Liver (tissue), 8 donors: ENCODE measurements at regions not wholly inside any gene's neighbourhood (a gene's known extent, or its start where the extent isn't known, plus 50 kb on each side); places are given as distances from the start of the nearest gene placed in this dataset.

Source experiments
- DNase-seq: peaks from one replicate; pipeline ENCODE4 v3.0.0-alpha.2; 2017; ENCODE audit warnings: low spot score
- H3K27ac ChIP-seq, 2 donors: one replicate each; pipeline ENCODE4 v1.7.0; 2013; ENCODE audit warnings: inconsistent platforms in 2 of 2, low read length in 2 of 2, control low read depth in 1 of 2, low read depth in 1 of 2, mild to moderate bottlenecking in 1 of 2
- H3K27me3 ChIP-seq, 4 donors: one replicate each; pipeline versions ENCODE4 v1.6.1 to v1.7.0; 2013; ENCODE audit warnings: low read length in 3 of 4, inconsistent platforms in 1 of 4, mild to moderate bottlenecking in 1 of 4, moderate library complexity in 1 of 4; ENCODE audit not compliant: control insufficient read depth in 4 of 4, insufficient read depth in 4 of 4
- H3K36me3 ChIP-seq, 4 donors: one replicate each; pipeline versions ENCODE4 v1.6.1 to v1.7.0; 2013; ENCODE audit warnings: low read length in 3 of 4, mild to moderate bottlenecking in 3 of 4, low read depth in 1 of 4, moderate library complexity in 1 of 4; ENCODE audit not compliant: control insufficient read depth in 4 of 4, insufficient read depth in 3 of 4
- H3K4me1 ChIP-seq, 4 donors: one replicate each; pipeline versions ENCODE4 v1.6.1 to v1.7.0; 2013; ENCODE audit warnings: low read length in 3 of 4, mild to moderate bottlenecking in 3 of 4, moderate library complexity in 1 of 4; ENCODE audit not compliant: control insufficient read depth in 4 of 4, insufficient read depth in 4 of 4
- H3K4me3 ChIP-seq, 3 donors: one replicate each; pipeline versions ENCODE4 v1.6.1 to v1.7.0; 2013; ENCODE audit warnings: low read length in 3 of 3, control low read depth in 1 of 3, low read depth in 1 of 3, mild to moderate bottlenecking in 1 of 3
- H3K9ac ChIP-seq, 2 donors: one replicate each; pipeline ENCODE4 v1.7.0; 2013; ENCODE audit warnings: low read length in 2 of 2, mild to moderate bottlenecking in 2 of 2, moderate library complexity in 2 of 2, control low read depth in 1 of 2, low read depth in 1 of 2
- H3K9me3 ChIP-seq, 4 donors: one replicate each; pipeline versions ENCODE4 v1.6.1 to v1.7.0; 2013; ENCODE audit warnings: low read length in 3 of 4; ENCODE audit not compliant: control insufficient read depth in 4 of 4
- ATF3 ChIP-seq: IDR thresholded peaks from 2 replicates; pipeline ENCODE4 v1.6.1; 2016; ENCODE audit warnings: antibody characterized with exemption
- CTCF ChIP-seq: fragments of 150-350 bp; IDR thresholded peaks from 2 replicates; pipeline ENCODE4 v1.5.1; 2017; ENCODE audit warnings: improper control_type of control experiment, low read depth, low read length; ENCODE audit not compliant: missing input control
- EGR1 ChIP-seq, 2 donors: IDR thresholded peaks; 2 replicates each; pipeline ENCODE4 v1.6.1; 2016 to 2018; ENCODE audit warnings: antibody characterized with exemption in 2 of 2, low read depth in 2 of 2
- FOXA1 ChIP-seq: IDR thresholded peaks from 2 replicates; pipeline ENCODE4 v1.6.1; 2016; ENCODE audit warnings: antibody characterized with exemption
- FOXA2 ChIP-seq: IDR thresholded peaks from 2 replicates; pipeline ENCODE4 v1.6.1; 2016; ENCODE audit warnings: antibody characterized with exemption
- GABPA ChIP-seq, 2 donors: IDR thresholded peaks in 1 of 2; conservative IDR thresholded peaks in 1 of 2; 2 replicates each; pipeline ENCODE4 v1.6.1; 2016; ENCODE audit warnings: antibody characterized with exemption in 2 of 2, mild to moderate bottlenecking in 1 of 2, moderate library complexity in 1 of 2
- HNF4A ChIP-seq, 2 donors: conservative IDR thresholded peaks; 2 replicates each; pipeline ENCODE4 v1.6.1; 2016; ENCODE audit warnings: antibody characterized with exemption in 2 of 2, mild to moderate bottlenecking in 2 of 2
- HNF4G ChIP-seq: IDR thresholded peaks from 2 replicates; pipeline ENCODE4 v1.6.1; 2016; ENCODE audit warnings: antibody characterized with exemption
- JUND ChIP-seq, 2 donors: IDR thresholded peaks; 2 replicates each; pipeline ENCODE4 v1.6.1; 2016; ENCODE audit warnings: antibody characterized with exemption in 2 of 2
- MAX ChIP-seq: IDR thresholded peaks from 2 replicates; pipeline ENCODE4 v1.6.1; 2016; ENCODE audit warnings: antibody characterized with exemption
- NR2F2 ChIP-seq: IDR thresholded peaks from 2 replicates; pipeline ENCODE4 v1.6.1; 2016; ENCODE audit warnings: antibody characterized with exemption
- RAD21 ChIP-seq, 2 donors: IDR thresholded peaks; 2 replicates each; pipeline ENCODE4 v1.6.1; 2016; ENCODE audit warnings: antibody characterized with exemption in 2 of 2, mild to moderate bottlenecking in 2 of 2
- REST ChIP-seq: IDR thresholded peaks from 2 replicates; pipeline ENCODE4 v1.6.1; 2016; ENCODE audit warnings: antibody characterized with exemption, mild to moderate bottlenecking
- RXRA ChIP-seq, 2 donors: IDR thresholded peaks; 2 replicates each; pipeline ENCODE4 v1.6.1; 2017 to 2018; ENCODE audit warnings: antibody characterized with exemption in 2 of 2, mild to moderate bottlenecking in 1 of 2
- SP1 ChIP-seq: IDR thresholded peaks from 2 replicates; pipeline ENCODE4 v1.6.1; 2018; ENCODE audit warnings: antibody characterized with exemption, mild to moderate bottlenecking
- TAF1 ChIP-seq: conservative IDR thresholded peaks from 2 replicates; pipeline ENCODE4 v1.6.1; 2016; ENCODE audit warnings: antibody characterized with exemption, mild to moderate bottlenecking
- YY1 ChIP-seq: IDR thresholded peaks from 2 replicates; pipeline ENCODE4 v1.6.1; 2016; ENCODE audit warnings: antibody characterized with exemption, mild to moderate bottlenecking
- ZBTB33 ChIP-seq: IDR thresholded peaks from 2 replicates; pipeline ENCODE4 v1.6.1; 2016; ENCODE audit warnings: antibody characterized with exemption
- WGBS: extraction: QIAGEN DNeasy Blood & Tissue Kit; methylation state at CpG from one replicate; pipeline ENCODE4 v1.1.7; 2013; 5-methylcytosine and 5-hydroxymethylcytosine counted together
- donor health status: healthy.
- donor health status: healthy.
- donor health status: healthy.
- donor health status: healthy.
- donor health status: healthy.

GRCh38 chr12:77160931-77161330 lies 95.6 kb upstream of the E2F7 start:
- H3K9me3 ChIP-seq: no peaks in the 10 kb centered on the region
- H3K36me3 ChIP-seq: no peaks in the 10 kb centered on the region
- DNase-seq: no peak
- H3K9ac ChIP-seq: no peak overlapping the region
- no peak for TF ChIP-seq HNF4A (conservative IDR thresholded peaks at IDR 0.05)
- TF ChIP-seq TAF1: no peak
- no peak for TF ChIP-seq FOXA1
- TF ChIP-seq ZBTB33: no peak
- no peak for TF ChIP-seq ATF3
- no peak for TF ChIP-seq CTCF
- TF ChIP-seq EGR1 (IDR thresholded peaks at IDR 0.05; ENCODE audit: low read depth in 2 of 2): no peak
- peaks cover 0 to 3% (median 0%) of the 10 kb centered on the region in 4 donors for H3K27me3 ChIP-seq
- H3K27ac ChIP-seq: no peak overlapping the region
- no peak overlapping the region for H3K4me3 ChIP-seq
- no peaks in the 10 kb centered on the region for H3K4me1 ChIP-seq

- DNase-seq: no peak
Measured at GRCh38 chr12:77153706-77154105, 88.3 kb upstream of the E2F7 start.

More at GRCh38 chr12:77153706-77154105, 88.3 kb upstream of the E2F7 start:
- H3K27me3 ChIP-seq: peaks cover 0 to 3% (median 0%) of the 10 kb centered on the region in 4 donors
- H3K36me3 ChIP-seq: no peaks in the 10 kb centered on the region
- no peak overlapping the region for H3K27ac ChIP-seq
- H3K4me1 ChIP-seq: no peaks in the 10 kb centered on the region
- H3K9me3 ChIP-seq: no peaks in the 10 kb centered on the region
- H3K9ac ChIP-seq: no peak overlapping the region
- TF ChIP-seq JUND (IDR thresholded peaks at IDR 0.05) (no peak), TAF1 (no peak), MAX (no peak), NR2F2 (no peak), FOXA2 (no peak), ZBTB33 (no peak), SP1 (no peak), HNF4G (no peak), FOXA1 (no peak), EGR1 (IDR thresholded peaks at IDR 0.05; ENCODE audit: low read depth in 2 of 2) (no peak), ATF3 (no peak), GABPA (IDR thresholded peaks at IDR 0.05 in 1 of 2, conservative IDR thresholded peaks at IDR 0.05 in 1 of 2) (no peak), REST (no peak), CTCF (no peak), RXRA (IDR thresholded peaks at IDR 0.05) (no peak), HNF4A (conservative IDR thresholded peaks at IDR 0.05) (no peak), RAD21 (IDR thresholded peaks at IDR 0.05) (no peak), YY1 (no peak)
- 82% methylated on average over 3 of the region's 3 CpGs for WGBS
- no peak overlapping the region for H3K4me3 ChIP-seq
